ENCODE measurements at regions not wholly inside any gene's neighbourhood (a gene's known extent, or its start where the extent isn't known, plus 50 kb on each side); places are given as distances from the start of the nearest gene placed in this dataset.
"Not testable (repeated sequence)": the region's sequence is repeated elsewhere in the genome, so short reads cannot be mapped to it uniquely, and the experiment has no call there.

- not testable (repeated sequence) for DNase-seq (ENCODE audit: low read depth)
These were observed 125.5 kb downstream of the HAUS1 start for GRCh38 chr18:46229641-46230040.

- no peak for DNase-seq (ENCODE audit: low read depth)
These were observed 132.0 kb downstream of the HAUS1 start for GRCh38 chr18:46236156-46236555.

DNA sequence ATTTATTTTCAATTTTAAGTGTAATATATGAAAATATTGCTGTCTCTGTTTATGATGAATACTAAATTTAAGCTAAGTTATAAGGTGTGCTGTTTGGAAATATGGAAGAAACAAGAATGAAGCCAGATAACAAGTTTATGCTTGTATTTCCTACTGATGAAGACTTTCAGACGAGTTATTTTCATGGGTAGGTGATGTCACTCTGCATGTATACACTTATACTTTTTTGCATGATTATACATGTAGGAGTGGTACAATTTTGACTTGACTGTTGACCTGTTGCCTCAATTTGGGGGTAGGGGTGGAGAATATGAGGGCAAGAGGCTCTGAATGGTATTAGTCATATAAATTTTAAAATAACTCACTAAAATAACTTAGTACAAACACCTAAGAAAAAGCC is 133.7 kb downstream of the HAUS1 start:
- no peak for DNase-seq (ENCODE audit: low read depth)

GRCh38 chr18:46239549-46239948 is 135.4 kb downstream of the HAUS1 start:
- no peak for DNase-seq (ENCODE audit: low read depth)

DNA sequence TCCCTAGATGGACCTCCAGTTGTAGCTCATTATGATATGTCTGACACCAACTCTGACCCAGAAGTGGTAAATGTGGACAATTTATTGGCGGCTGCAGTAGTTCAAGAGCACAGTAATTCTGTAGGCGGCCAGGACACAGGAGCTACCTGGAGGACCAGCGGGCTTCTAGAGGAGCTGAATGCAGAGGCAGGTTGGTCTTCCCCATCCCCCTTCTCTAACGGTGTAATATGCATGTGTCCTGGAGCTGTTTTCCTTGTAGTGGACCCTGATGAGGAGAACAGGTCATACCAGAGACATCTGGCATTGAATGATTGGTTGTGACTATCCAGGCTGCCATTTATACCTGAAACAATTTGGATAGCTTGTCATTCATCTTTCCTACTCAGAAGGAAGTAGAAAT is 135.8 kb downstream of the HAUS1 start:
- no peak for DNase-seq (ENCODE audit: low read depth)

- not testable (repeated sequence) for DNase-seq (ENCODE audit: low read depth)
These were observed 137.2 kb downstream of the HAUS1 start for GRCh38 chr18:46241393-46241792.

GRCh38 chr18:46242183-46242582 is 138.0 kb downstream of the HAUS1 start:
- no peak for DNase-seq (ENCODE audit: low read depth)

DNA sequence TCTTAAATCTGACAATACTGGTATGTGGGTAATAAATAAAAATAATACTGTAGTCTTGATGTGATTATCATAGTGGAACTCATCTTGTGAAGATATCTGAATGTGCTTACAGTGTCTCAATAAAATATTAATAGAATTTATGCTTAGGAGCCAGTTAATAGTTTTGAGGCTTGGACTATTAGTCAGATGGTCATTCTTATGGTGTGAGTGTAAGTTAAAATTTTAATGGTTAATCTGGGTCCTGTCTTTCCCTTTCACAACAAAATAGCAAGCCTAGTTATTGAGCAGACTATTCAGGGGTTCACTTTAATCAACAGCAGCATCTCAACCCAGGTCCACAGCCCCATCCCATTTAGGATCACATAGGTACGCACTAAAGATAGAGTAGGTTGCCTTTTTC is 138.9 kb downstream of the HAUS1 start:
- DNase-seq (ENCODE audit: low read depth), result no peak

- DNase-seq (ENCODE audit: low read depth), result no peak
These were observed 139.5 kb downstream of the HAUS1 start for GRCh38 chr18:46243673-46244072.

DNA sequence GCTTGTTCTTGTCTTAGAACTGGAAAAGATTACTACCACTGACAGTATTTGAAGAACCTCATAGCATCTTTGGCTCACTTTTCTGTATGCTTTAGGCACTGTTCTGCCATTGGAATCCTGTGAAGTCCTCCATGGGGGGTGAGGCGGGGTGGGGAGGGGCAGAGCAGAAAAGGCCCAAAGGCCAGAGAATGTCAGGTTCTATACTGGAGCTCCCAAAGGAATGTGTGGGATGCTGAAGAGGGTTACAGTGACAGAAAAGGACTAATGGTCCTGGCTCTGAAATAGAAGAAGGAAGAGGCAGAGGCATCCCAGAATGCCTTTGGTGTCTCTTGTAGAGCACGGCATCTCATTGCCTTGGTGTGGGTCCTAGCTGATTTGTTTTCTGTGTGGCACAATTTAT is 141.9 kb downstream of the HAUS1 start:
- no peak for DNase-seq (ENCODE audit: low read depth)

GRCh38 chr18:46247942-46248341 is 143.8 kb downstream of the HAUS1 start:
- DNase-seq (ENCODE audit: low read depth), result no peak

DNA sequence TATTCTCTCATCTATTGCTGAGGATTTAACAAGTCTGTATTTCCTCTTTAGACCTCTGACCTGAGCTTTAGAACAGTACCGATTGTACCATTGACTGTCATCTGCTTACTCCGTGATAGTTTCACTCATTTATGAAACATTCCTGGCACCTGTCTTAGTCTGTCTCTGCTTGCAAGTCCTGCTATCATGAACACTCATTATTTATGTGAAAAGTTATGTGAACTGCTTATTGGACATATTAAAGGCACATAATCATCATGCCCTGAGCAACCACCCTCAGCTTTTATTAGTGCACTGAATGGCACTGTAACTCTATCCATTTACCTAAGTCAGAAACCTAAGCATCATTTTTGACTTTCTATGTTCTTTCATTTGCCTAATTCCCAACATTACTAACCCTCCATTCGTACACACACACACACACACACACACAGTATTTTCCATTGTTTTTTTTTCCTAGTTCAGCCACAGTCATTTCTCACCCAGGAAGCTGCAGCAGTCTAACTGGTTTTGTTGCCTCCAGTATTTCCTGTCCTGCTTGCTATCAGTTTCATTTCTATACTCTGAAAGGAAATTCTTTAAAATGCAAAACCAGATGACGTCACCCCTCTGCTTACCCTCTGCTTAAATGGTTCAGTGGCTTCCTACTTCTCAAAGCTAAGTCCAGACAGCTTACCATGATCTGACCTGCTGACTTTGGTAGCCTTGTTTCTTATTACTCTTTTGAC is 146.1 kb downstream of the HAUS1 start:
- peak; percentile 41 for DNase-seq (ENCODE audit: low read depth)

GRCh38 chr18:46250812-46251173 is 146.6 kb downstream of the HAUS1 start:
- DNase-seq (ENCODE audit: low read depth), result no peak

- no peak for DNase-seq (ENCODE audit: low read depth)
These were observed 148.6 kb downstream of the HAUS1 start for GRCh38 chr18:46252759-46253158.

GRCh38 chr18:46253498-46253897 is 149.3 kb downstream of the HAUS1 start:
- no peak for DNase-seq (ENCODE audit: low read depth)

- DNase-seq (ENCODE audit: low read depth), result no peak
These were observed 151.9 kb downstream of the HAUS1 start for GRCh38 chr18:46256078-46256477.

- DNase-seq (ENCODE audit: low read depth), result no peak
These were observed 153.2 kb downstream of the HAUS1 start for GRCh38 chr18:46257366-46257765.

- DNase-seq (ENCODE audit: low read depth), result no peak
These were observed 156.1 kb downstream of the HAUS1 start for GRCh38 chr18:46260016-46260878.

GRCh38 chr18:46260879-46261143 is 156.6 kb downstream of the HAUS1 start:
- DNase-seq (ENCODE audit: low read depth), result no peak

DNA sequence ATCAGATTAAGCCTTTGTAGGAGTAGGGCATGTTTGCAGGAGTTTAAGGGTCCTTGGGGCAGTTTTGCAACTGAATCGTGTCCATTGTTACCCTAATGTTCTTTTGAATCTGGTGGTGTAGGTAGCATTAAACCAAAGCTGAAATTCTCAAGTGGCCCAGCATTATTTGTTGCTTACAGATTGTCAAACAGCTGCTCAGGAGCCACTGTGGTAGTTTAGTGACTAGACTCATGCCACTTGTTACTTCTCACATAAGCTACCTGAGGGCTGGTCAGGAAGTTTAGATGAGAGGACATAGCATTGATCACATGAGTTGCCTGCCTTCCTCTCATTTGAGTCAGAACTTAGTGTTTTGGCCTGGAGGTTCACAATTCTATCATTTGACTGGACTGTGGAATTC is 157.6 kb downstream of the HAUS1 start:
- DNase-seq (ENCODE audit: low read depth), result no peak

DNA sequence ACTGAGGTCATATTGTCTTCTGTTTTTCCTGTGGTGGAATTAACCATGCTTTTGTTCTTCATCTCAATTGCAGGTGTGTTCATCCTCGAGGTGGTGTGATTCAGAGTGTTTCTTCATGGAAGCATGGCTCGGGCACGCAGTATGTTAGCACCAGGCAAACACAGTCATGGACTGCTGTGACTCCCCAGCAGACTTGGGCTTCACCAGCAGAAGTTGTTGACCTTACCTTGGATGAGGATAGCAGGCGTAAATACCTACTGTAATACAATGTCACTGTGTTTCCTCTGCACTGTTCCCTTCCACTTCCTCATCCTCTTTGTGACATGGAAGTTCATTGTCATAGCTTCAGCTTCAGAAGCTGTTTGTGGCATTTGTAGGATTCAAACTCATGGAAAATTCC is 158.7 kb downstream of the HAUS1 start:
- no peak for DNase-seq (ENCODE audit: low read depth)

GRCh38 chr18:46264255-46264654 is 160.1 kb downstream of the HAUS1 start:
- no peak for DNase-seq (ENCODE audit: low read depth)

GRCh38 chr18:46265196-46266156 is 161.3 kb downstream of the HAUS1 start:
- DNase-seq (ENCODE audit: low read depth), result no peak
